Panc1 (cell line): ENCODE measurements at regions not wholly inside any gene's neighbourhood (a gene's known extent, or its start where the extent isn't known, plus 50 kb on each side); places are given as distances from the start of the nearest gene placed in this dataset.

Experiments
- ATAC-seq: fragments of 200-7000 bp; cut with Tn5 transposase; 2 replicates; pipeline ENCODE4 v1.9.1; 2020; ENCODE audit warnings: mild to moderate bottlenecking, moderate library complexity
- BruUV-seq: library from RNA; stranded (reverse); fragments of 400-500 nt; replicated peaks from 2 replicates; lab custom pipeline; 2021; lab: Mats Ljungman, UMichigan
- CTCF ChIA-PET: fragments of 300-600 bp; sonication (Branson Sonifier 250); formaldehyde crosslinking; loops from one replicate; lab custom pipeline; 2022; ENCODE audit warnings: antibody characterized with exemption; lab: Charles Lee
- POLR2A ChIA-PET: fragments of 300-600 bp; sonication (Branson Sonifier 250); formaldehyde crosslinking; loops from one replicate; lab custom pipeline; 2022; ENCODE audit warnings: antibody characterized with exemption; lab: Charles Lee
- DNase-seq: peaks from one replicate; pipeline ENCODE4 v3.0.0-alpha.2; 2010; ENCODE audit warnings: low read depth, low spot score
- H3K27ac ChIP-seq: 2 replicates; pipeline ENCODE4 v1.5.1; 2011; ENCODE audit warnings: mild to moderate bottlenecking, low read length, inconsistent platforms
- H3K27me3 ChIP-seq: fragments of 200-500 bp; sonication (Bioruptor generic); 2 replicates; pipeline ENCODE4 v1.6.0; 2014; ENCODE audit warnings: low read length, inconsistent platforms; ENCODE audit not compliant: control insufficient read depth, insufficient read depth
- H3K36me3 ChIP-seq: fragments of 200-500 bp; sonication (Bioruptor generic); 2 replicates; pipeline ENCODE4 v1.5.1; 2014; ENCODE audit warnings: inconsistent platforms, mild to moderate bottlenecking, low read length, moderate library complexity; ENCODE audit not compliant: control insufficient read depth, insufficient read depth
- H3K4me1 ChIP-seq: 2 replicates; pipeline ENCODE4 v1.5.1; 2011; ENCODE audit warnings: inconsistent platforms, mild to moderate bottlenecking, low read length, moderate library complexity; ENCODE audit not compliant: control insufficient read depth, insufficient read depth
- H3K4me3 ChIP-seq, 2 experiments: 2 replicates each; pipeline ENCODE4 v1.5.1; 2011 to 2012; ENCODE audit warnings: low read depth in 2 of 2, low read length in 2 of 2, mild to moderate bottlenecking in 2 of 2, inconsistent platforms in 1 of 2, moderate library complexity in 1 of 2
- H3K9me3 ChIP-seq: fragments of 200-500 bp; sonication (Bioruptor generic); 2 replicates; pipeline ENCODE4 v1.5.1; 2014; ENCODE audit warnings: low read depth, mild to moderate bottlenecking, inconsistent platforms, low read length, moderate library complexity; ENCODE audit not compliant: control insufficient read depth, insufficient read depth
- CTCF ChIP-seq: fragments of 450-650 bp; IDR thresholded peaks from 2 replicates; pipeline ENCODE4 v1.5.1; 2017; ENCODE audit warnings: mild to moderate bottlenecking
- POLR2AphosphoS5 ChIP-seq: IDR thresholded peaks from 2 replicates; pipeline ENCODE4 v1.6.1; 2012; ENCODE audit warnings: mild to moderate bottlenecking, low read depth, low read length, moderate library complexity
- REST ChIP-seq, 2 experiments: IDR thresholded peaks; 2 replicates each; pipeline ENCODE4 v1.6.1; 2011 to 2012; ENCODE audit warnings: low read depth in 2 of 2, control low read depth in 1 of 2, low read length in 1 of 2, mild to moderate bottlenecking in 1 of 2, moderate library complexity in 1 of 2; ENCODE audit not compliant: insufficient read depth in 1 of 2
- SIN3A ChIP-seq: IDR thresholded peaks from 2 replicates; pipeline ENCODE4 v1.6.1; 2012; ENCODE audit warnings: low read depth, mild to moderate bottlenecking, low read length, moderate library complexity, borderline replicate concordance; ENCODE audit not compliant: insufficient read depth
- TCF7L2 ChIP-seq: IDR thresholded peaks from 2 replicates; pipeline ENCODE4 v1.6.1; 2011; ENCODE audit warnings: mild to moderate bottlenecking, low read depth, low read length, inconsistent platforms
- in situ Hi-C: cut with HindIII; loops from 2 replicates; pipeline ENCODE4 v1.10.0; 2016; ENCODE audit warnings: low sequenced_read_pairs, low pct_unique_long_range_greater_than_20kb
- intact Hi-C: fragments of 100-400 bp; cut with micrococcal nuclease; formaldehyde crosslinking; loops from one replicate; pipeline ENCODE4 v1.10.0; 2022; ENCODE audit not compliant: unreplicated experiment

GRCh38 chr4:42751587-42751986 lies 94.7 kb upstream of the ATP8A1 start:
- Histone ChIP-seq H3K27me3 (no peaks in the 10 kb centered on the region), H3K36me3 (no peaks in the 10 kb centered on the region), H3K27ac (no peak overlapping the region), H3K4me1 (no peaks in the 10 kb centered on the region), H3K4me3 (no peak overlapping the region), H3K9me3 (no peaks in the 10 kb centered on the region)
- intact Hi-C loops: no loop called here
- ATAC-seq: no peak
- DNase-seq: no peak
- no peak for TF ChIP-seq TCF7L2
- TF ChIP-seq SIN3A: no peak
- TF ChIP-seq CTCF: no peak
- no peak for TF ChIP-seq REST (IDR thresholded peaks at IDR 0.05; ENCODE audit: insufficient read depth in 1 of 2, low read depth in 2 of 2, low read length in 1 of 2)
- TF ChIP-seq POLR2AphosphoS5: no peak
- in situ Hi-C loops: no loop called here
- CTCF ChIA-PET: no interaction called here
- no TSS peak for BruUV-seq
- POLR2A ChIA-PET: no interaction called here

- TF ChIP-seq POLR2AphosphoS5 (no peak), CTCF (no peak), SIN3A (no peak), TCF7L2 (no peak), REST (IDR thresholded peaks at IDR 0.05; ENCODE audit: insufficient read depth in 1 of 2, low read depth in 2 of 2, low read length in 1 of 2) (no peak)
- no peaks in the 10 kb centered on the region for H3K9me3 ChIP-seq
- ChIA-PET CTCF (no interaction called here), POLR2A (no interaction called here)
- no peaks in the 10 kb centered on the region for H3K4me1 ChIP-seq
- DNase-seq: no peak
- BruUV-seq: no TSS peak
- no peak for ATAC-seq
- in situ Hi-C loops (no loop called here), intact Hi-C loops (no loop called here)
- no peaks in the 10 kb centered on the region for H3K27me3 ChIP-seq
- no peak overlapping the region for H3K4me3 ChIP-seq
- H3K36me3 ChIP-seq: no peaks in the 10 kb centered on the region
- no peak overlapping the region for H3K27ac ChIP-seq
Observed at GRCh38 chr4:42750856-42751255, 94.0 kb upstream of the ATP8A1 start.
